GM04503 (cell line): ENCODE measurements at regions not wholly inside any gene's neighbourhood (a gene's known extent, or its start where the extent isn't known, plus 50 kb on each side); places are given as distances from the start of the nearest gene placed in this dataset.

ENCODE experiments used
- DNase-seq: peaks from one replicate; pipeline ENCODE4 v3.0.0-alpha.2; 2012; ENCODE audit warnings: low read depth

DNA sequence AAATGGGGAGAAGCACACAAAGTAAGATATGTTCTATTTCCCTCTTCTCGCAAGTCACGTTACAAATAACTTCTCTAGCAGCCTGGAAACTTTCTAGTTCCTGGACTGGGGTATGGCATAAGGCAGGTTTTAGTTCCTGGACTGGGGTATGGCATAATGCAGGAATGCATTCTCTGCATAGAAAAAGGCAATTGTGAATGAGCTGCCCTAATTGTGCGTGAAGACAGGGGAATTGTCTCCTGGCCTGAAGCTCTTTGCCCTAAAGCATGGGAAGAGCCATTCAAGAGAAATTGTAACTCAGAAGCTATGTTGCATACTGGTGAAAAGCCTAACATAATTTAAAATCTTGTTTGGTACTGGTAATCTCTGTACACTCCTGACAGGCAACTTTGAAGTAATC lies 54.3 kb upstream of the CBLB start:
- no peak for DNase-seq

DNA sequence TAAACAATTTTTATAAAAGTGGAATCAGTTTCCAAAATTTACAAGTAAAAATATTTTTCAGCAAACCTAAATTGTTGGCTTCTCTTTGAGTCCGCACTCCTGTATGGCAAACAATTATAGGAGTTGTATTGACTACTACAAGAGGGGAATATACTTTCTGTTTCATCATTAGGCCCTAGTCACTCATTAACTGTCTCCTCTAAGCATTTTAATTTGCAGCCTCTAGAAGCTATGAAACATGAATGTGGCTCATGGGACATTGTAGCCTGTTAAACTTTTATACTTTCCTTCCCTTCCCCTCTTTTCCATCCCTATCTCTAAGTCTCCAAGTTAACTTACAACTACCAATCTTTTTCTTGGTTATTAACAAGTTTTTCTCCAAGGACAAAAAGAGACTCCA lies 58.9 kb upstream of the CBLB start:
- no peak for DNase-seq

DNA sequence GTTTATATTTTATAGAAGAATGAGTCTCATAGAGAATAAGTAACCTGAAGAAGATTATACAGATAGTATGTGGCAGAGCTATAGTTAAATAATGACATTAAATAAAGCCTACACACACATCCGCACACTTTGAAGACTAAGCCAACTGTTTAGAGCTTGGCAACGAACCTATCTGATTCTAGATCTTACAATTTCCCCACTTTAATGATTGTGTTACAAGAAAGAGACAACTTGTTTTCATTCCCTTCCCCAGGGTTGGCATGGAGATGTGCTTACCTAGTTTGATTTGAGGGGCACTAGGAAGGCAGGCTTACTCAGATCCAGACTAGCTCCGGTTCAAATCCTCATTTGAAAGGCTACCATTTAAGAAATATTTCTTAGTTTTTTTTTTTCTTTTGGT lies 61.9 kb upstream of the CBLB start:
- DNase-seq: no peak

DNA sequence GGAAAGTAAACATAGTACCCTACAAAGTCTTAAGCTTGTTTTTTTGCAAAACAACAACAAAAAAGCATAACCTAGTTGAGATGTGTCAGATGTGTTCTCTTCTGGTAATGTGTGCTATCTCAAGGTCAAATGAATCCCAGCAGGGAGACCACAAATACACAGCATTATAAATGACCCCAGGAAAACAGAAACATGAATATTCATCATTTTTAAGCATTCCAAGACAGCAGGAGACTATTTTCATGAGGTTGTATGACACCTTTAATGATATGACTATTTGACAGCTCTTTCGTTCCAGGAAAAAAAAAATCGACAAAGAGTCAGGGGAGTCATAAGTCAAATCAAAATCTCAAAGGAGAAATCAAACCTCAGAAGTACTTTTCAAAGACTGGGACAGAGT lies 62.7 kb upstream of the CBLB start:
- DNase-seq: no peak

DNA sequence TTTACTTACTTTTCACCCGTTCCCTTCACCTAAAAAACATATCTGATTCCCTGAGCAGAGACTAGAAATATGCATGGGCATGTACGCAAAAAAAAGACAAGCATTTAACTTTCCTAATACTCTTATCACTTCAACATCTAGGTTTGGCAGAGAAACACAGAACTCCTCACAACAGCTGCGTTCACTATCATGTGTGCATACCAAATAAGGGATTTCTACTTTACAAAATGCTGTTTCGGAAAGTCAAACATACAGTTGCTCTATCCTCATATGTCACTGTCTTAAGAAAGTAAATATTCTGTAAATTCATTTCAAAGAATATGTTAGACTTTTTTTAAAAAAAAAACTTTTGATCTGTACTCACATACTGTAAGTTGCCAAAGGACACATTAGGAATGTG lies 65.1 kb upstream of the CBLB start:
- DNase-seq: no peak

DNA sequence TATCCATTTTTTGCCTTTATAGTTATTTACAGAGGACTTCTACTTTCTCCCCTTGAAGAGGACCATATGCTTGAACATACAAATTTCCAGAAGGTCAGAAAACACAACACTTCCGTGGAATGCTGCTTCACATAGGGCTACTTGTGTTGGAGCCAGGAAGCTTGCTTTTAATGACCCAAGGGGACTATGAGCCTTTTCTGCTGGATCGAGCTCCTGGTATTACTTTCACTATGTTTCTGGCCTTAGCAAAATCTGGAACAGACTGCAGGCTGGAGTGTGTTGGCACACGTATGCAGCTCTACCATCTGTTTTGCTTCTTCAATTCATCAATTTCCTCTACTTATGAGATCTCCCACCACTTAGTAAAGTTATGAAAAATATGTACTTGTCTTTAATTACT lies 69.3 kb upstream of the CBLB start:
- peak; percentile 42 for DNase-seq

DNA sequence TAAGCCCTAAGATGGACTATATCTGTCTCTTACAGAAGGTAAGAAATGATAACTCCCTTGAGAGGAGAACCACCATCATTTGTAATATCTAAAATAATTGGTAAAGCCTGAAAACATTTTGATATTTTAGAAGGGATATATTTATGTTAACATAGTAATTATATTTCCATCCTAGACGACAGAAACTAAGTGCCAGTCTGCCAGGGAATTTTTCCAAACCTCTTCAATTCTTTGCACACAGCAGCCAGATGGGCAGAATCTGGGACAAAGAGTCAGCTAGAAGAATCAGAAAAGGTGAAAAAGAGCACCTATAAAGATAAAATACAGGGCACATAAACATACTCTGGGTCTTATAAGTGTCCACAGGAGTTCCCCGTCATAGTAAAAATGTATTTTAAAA lies 70.0 kb upstream of the CBLB start:
- no peak for DNase-seq

DNA sequence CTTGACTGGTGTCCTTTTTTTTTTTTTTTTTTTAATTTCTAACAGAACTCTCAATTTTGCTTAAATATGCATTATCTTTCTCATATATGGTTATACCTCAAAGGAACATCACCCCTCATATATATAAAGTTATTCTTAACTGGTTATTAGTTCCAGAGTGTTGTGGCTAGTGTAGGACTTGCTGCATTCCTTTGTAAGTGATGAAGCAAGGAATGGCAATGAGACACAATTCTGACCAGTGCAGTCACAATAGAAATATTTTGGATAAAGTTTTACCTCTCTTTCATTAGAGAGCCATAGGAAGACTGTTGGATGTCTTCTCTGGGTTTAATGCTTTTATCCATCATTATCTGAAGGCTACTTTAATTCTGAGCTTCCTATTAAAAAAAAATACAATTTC lies 75.5 kb upstream of the CBLB start:
- no peak for DNase-seq

DNA sequence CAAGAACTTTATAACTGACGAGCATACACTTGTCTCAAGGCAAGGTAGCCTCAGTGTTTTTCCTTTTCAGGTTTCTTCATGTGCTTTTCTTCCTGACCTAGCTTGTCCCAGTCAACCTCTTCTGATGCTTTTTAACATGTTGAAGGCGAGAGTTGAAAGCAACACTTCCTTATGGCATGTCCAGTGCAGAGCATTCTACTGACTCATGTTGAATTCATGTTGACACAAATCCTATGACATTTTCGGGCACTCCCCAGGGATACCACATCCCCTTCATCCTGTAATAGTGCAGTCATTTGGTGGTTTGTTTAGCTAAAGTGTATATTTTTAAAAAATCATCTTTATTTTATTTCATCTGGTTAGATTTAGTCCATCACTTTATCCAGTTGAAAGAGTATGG lies 75.9 kb upstream of the CBLB start:
- DNase-seq: peak; percentile 41

DNA sequence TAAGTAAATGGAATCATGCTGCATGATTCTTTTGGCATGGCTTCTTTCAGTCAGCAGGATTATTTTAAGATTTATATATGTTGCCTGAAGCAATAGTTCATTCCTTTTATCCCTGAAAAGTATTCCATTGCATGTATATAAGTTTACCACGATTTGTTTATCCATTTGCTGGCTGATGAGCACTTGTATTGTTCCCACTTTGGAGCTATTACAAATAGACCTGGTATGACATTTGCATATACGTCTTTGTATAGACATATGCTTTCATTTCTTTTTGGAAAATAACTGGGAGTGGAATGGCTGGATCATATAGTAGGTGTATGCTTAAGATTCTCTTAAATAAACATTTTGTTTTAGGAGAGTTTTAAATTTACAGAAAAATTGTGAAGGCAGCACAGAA lies 79.3 kb upstream of the CBLB start:
- no peak for DNase-seq

DNA sequence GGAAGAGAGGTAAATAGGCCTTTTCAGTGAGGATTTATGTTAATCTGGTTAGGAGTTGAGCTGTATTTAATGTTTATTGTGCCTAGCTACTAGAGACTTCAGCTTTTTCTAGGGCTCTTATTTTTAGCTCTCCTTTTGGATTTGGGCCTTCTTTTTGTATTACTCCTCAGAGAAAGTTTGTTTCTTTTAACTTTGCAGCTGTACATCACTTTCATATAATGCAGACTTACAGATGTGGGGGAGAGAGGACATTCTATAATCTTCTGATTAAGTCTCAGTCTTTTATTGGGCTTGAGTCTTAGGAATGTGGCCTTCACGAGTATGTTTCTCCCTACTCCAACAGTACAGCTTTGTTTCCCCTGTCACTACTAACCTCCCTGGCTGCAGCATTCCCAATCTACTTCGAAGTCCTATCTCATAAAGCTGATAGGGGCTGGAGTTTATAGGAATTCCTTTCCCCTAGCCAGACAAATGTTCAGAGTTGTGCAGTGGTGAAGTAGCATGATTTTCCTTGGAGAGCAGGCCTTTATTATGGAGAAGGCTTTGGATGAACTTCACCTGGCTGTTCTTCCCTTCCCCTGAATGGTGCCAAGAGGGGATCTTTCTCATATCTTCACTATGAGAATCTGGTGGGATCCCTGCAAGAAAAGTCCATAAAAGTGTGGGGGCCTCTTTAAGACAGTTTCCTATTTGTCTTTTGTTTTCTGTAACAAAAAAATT lies 82.2 kb upstream of the CBLB start:
- DNase-seq: no peak

DNA sequence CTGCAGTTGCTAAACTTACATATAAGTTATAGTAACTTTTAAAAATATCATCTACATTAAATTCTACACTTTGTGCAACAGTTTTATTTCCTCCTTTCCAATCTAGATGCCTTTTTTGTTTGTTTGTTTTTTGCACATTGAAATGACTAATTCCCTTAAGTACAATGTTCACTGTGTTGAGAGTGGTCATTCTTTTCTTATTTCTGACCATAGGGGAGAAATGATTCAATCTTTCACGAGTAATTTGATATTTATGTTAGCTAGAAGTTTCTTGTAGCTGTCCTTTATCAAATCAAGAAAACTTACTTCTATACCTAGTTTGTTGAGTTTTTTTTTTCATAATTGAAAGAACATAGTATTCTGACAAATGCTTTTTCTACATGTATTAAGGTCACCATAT lies 85.0 kb upstream of the CBLB start:
- DNase-seq: no peak

DNA sequence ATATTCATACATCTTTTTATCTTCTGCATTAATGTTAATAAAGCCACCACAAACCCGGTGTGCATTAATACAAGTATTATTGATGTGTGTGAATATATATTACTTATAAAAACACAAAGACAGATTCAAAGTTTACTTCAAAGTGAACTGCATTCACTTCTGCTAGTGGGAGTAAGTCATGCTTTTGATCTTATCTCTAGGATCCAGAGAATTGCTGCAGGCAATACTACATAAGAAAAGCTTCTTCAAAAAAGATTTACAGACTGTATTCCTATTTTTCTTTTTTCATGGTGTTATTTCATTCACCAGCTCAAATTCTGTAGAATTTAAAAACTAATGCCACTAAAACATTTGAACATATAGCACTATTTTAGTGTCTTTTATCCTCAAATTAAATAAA lies 87.5 kb upstream of the CBLB start:
- DNase-seq: no peak

DNA sequence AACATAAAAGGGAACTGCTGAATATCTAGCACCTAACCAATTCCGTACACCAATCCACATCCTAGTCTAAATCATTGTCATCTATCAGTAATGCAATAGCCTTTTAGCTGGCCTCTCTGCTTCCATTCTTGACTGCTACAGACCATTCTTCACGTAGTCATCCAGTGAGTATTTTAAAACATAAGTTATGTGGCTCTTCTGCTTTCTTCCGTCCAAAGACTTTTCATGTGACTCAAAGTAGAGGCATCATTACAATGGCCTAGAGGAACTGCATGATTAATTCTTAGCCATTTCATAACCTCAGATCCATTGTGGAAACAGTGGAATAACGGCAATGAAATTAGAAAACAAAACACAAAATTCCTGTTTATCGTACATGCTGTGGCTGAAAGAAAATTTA lies 88.9 kb upstream of the CBLB start:
- peak; percentile 85 for DNase-seq

DNA sequence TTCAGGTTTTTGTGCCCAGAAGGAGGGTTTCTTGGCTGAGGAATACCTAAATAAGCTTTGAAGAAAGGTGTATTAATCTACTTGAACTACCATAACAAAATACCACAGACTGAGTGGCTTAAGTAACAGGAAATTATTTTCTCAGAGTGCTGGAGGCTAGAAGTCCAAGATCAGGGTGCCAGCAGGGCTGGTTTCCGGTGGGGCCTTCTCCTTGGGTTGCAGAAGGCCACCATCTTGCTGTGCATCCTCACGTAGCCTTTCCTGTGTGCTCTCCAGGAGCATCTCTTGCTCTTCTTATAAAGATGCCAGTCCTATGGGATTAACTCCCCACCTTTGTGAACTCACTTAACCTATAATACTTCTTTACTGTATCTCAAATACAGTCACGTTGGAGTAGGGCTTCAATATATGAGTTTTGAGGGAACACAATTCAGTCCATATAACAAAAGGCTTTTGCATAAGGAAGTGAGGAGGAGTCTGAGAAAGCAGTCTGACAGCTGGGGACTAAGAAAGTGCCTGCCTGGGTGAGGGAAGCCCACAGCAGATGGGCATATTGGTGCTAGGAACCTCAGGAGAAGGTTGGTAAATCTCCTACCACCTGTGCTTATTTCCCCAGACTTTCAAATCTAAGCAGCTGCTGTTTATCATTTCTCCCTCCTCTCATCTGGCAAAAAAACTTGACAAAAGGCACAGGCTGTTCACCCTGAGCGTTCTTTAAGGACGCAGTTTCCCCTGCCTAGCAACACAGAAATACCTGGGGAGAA lies 89.6 kb upstream of the CBLB start:
- no peak for DNase-seq

DNA sequence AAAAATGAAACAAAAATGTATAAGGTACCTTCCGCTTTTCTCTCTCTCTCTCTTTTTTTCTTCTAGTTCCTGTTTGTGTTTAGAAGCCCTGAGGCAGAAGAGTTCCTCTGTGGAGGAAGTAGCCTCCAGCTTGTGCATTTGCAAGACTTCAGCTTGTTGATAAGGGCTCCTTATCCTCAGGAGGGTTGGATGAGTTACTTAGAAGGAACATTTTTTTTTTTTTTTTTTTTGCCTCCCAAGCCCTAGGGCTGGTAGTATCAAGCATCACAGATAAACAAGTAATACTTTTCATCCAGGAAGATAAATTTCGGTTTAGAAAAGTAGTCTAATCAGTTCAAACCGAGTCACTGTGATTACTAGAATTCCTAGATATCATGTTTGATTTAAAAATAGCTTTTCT lies 91.0 kb upstream of the CBLB start:
- DNase-seq: no peak

DNA sequence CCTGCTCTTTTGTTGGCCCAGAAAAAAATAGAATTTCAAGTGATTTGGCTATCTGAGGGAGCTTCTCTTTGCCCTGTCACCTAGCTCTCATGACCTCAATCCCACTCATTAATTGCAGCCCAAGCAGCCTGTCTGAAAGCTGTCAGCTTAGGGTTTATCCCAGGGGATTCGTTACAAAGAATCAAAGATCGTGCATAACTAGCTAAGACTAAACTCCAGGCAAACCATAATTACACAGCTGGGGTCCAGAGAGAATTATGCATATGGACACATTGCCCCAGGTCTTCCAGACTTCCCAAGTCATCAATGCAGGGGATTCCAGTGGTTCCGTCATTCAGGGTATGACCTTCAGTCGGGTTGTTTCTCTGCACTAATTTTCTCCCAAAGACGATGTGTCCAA lies 91.6 kb upstream of the CBLB start:
- no peak for DNase-seq

DNA sequence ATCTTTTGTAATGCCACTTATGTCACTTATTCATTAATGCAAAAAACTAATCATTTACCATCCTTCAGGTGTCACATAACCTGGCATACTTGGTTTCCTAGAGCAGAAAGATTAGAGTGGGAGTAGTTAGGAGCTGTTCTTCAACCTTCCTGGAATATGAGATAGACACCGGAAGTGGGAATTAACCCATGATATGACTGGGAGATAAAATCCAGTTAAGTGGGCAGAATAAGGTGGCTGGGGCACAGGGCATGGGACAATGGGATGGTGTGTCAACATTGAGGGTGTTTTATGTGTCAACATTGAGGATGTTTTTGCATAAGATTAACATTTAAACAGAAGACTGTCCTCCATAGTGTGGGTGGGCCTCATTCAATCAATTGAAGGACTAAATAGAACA lies 94.3 kb upstream of the CBLB start:
- no peak for DNase-seq

DNA sequence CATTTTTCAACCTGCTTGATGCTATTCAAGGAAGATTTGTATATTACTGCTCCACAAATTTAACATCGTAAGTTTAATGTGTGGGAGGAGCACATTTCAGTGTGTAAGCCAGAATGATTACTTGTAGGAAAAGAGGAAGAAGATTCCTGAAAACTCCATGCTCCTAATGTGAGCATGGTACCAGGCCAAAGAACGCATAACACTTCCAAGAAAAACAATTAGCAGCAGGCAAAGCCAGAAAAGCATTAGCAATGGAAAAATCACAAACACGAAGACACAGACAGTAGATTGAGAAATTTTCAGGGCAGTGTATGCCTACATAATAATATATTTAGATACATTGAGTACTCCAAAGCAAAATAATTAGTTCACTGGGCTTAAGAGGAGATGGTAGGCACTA lies 96.6 kb upstream of the CBLB start:
- peak; percentile 64 for DNase-seq

DNA sequence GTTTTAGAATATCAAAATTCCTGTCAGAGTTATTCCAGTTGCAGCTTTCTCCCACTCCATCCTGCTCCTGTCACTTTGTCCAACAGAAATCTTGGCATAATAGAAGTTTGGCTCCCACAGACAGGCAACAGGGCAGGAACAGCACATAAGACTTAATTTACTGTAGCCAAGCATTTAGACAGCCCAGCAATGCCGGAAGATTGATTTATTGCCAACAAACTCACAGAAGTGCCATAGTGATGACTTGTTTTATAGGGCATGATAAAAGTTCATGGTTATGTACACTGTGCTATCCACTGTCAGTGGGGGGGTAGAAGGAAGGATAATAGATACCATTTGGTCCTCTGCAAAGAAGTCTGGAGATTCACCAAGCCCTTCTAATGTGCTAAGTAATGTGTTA lies 98.3 kb upstream of the CBLB start:
- no peak for DNase-seq

DNA sequence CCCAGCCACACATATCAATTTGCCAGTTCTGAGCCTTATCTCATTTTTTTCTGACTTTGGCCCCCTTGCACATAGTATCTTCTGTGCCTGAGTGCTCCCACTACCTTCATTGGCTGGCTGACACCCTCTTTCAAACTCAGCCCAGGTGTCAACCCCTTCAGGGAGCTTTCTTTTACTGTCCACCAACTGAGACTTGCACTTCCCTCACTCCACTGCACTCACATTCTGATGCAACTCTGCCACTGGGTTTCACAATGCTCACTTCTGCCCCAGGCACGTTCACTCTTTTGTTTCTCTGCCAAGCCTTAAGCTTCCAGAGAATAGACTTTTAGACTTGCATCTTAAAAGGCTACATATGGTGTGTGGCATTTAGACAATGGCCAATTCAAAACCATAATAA lies 101.5 kb upstream of the CBLB start:
- DNase-seq: peak; percentile 72

DNA sequence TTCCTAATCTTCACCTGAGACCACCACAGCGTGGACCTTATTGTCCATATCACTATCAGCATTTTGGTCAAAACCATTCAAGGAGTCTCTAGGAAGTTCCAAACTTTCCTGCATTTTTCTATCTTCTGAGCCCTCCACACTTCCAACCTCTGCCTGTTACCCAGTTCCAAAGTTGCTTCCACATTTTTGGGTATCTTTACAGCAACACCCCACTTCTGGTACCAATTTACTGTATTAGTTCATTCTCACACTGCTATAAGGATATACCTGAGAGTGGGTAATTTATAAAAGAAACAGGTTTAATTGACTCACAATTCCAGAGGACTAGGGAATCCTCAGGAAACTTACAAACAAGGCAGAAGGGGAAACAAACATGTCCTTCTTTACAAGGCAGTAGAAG lies 103.3 kb upstream of the CBLB start:
- DNase-seq: no peak

DNA sequence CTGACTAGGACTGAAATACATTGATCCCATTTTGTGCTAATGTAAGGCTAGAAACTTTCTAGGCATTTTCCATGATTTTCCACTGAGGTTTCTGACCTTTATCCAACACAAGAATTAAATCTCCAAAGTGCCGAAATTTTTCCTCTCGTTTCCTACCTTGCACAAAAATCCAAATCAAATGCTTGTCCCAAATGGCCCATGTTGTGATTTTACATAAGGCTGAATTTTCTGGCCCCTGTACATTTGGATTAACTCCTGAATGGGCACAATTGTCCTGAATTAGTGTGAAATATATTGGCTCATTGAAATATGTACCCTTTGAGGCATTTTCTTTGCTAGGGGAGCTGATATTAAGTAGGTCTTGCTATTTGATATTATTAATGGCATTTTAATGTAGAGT lies 105.6 kb upstream of the CBLB start:
- DNase-seq: no peak

DNA sequence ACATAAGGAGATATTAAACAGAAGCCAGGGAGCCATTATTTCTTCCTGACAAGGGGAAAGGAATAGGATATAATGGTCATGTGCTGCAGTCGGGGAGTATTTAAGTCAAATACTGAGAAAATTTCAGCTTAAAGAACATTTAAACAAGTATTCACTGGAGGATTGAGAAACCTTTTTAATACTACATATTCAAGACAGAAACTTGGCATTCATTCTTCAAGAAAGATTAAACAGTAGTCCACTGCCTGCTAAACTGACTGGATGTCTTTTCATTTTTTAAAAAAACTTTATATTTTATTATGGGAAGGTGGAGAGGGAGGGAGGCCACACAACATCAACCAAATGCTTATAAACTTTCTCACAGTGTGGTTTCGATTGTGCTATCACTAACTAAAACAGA lies 107.4 kb upstream of the CBLB start:
- no peak for DNase-seq
